ENCODE measurements at regions not wholly inside any gene's neighbourhood (a gene's known extent, or its start where the extent isn't known, plus 50 kb on each side); places are given as distances from the start of the nearest gene placed in this dataset.

- no peak for TF ChIP-seq CTCF (optimal IDR thresholded peaks at IDR 0.05 in 1 of 3, IDR thresholded peaks at IDR 0.05 in 1 of 3, conservative IDR thresholded peaks at IDR 0.05 in 1 of 3; ENCODE audit: extremely low read depth in 1 of 3, insufficient read depth in 2 of 3, low read length in 3 of 3)
- no peak for TF ChIP-seq EZH2 (IDR thresholded peaks at IDR 0.05; ENCODE audit: low read length)
- Histone ChIP-seq H3K4me1 (ENCODE audit: control insufficient read depth, extremely low read depth, insufficient read depth, low read length) (no peaks in the 10 kb centered on the region), H3K27ac (ENCODE audit: control insufficient read depth, insufficient read depth, low read length) (no peak overlapping the region), H3K9me3 (ENCODE audit: control insufficient read depth, low read depth, low read length) (no peaks in the 10 kb centered on the region), H3K36me3 (ENCODE audit: control insufficient read depth in 2 of 2, extremely low read depth in 1 of 2, insufficient read depth in 2 of 2, low read length in 2 of 2) (no peaks in the 10 kb centered on the region), H3K4me3 (ENCODE audit: control insufficient read depth in 2 of 3, extremely low read depth in 1 of 3, insufficient read depth in 2 of 3, low read depth in 1 of 3, low read length in 3 of 3) (no peak overlapping the region), H2AFZ (ENCODE audit: control insufficient read depth, low read length) (no peak overlapping the region), H3K9ac (ENCODE audit: control insufficient read depth, extremely low read depth, insufficient read depth, low read length) (no peak overlapping the region), H3K27me3 (ENCODE audit: control insufficient read depth, extremely low read depth, insufficient read depth, low read length) (no peaks in the 10 kb centered on the region), H3K9me1 (ENCODE audit: control insufficient read depth, extremely low read depth, insufficient read depth, low read length) (no peaks in the 10 kb centered on the region), H3K4me2 (ENCODE audit: control insufficient read depth, extremely low read depth, insufficient read depth, low read depth, low read length) (no peak overlapping the region), H4K20me1 (ENCODE audit: control insufficient read depth, extremely low read depth, insufficient read depth, low read length) (no peaks in the 10 kb centered on the region), H3K79me2 (ENCODE audit: control insufficient read depth, insufficient read depth, low read length) (no peaks in the 10 kb centered on the region)
- DNase-seq (ENCODE audit: low read depth, low spot score) (no peak), FAIRE-seq (no peak)
- dilution Hi-C loops (cut with MboI; ENCODE audit: extremely low pct_ligation_motif_present, low sequenced_read_pairs): no loop called here
Measured at GRCh38 chr2:84283506-84283905, 175.6 kb downstream of the SUCLG1 start.

- no peaks in the 10 kb centered on the region for H3K9me3 ChIP-seq (ENCODE audit: control insufficient read depth, low read depth, low read length)
- H3K4me3 ChIP-seq (ENCODE audit: control insufficient read depth in 2 of 3, extremely low read depth in 1 of 3, insufficient read depth in 2 of 3, low read depth in 1 of 3, low read length in 3 of 3): no peak overlapping the region
- dilution Hi-C loops (cut with MboI; ENCODE audit: extremely low pct_ligation_motif_present, low sequenced_read_pairs): no loop called here
- H3K36me3 ChIP-seq (ENCODE audit: control insufficient read depth in 2 of 2, extremely low read depth in 1 of 2, insufficient read depth in 2 of 2, low read length in 2 of 2): no peaks in the 10 kb centered on the region
- no peak overlapping the region for H3K4me2 ChIP-seq (ENCODE audit: control insufficient read depth, extremely low read depth, insufficient read depth, low read depth, low read length)
- no peak overlapping the region for H2AFZ ChIP-seq (ENCODE audit: control insufficient read depth, low read length)
- H3K9ac ChIP-seq (ENCODE audit: control insufficient read depth, extremely low read depth, insufficient read depth, low read length): no peak overlapping the region
- no peak overlapping the region for H3K27ac ChIP-seq (ENCODE audit: control insufficient read depth, insufficient read depth, low read length)
- no peak for TF ChIP-seq CTCF (optimal IDR thresholded peaks at IDR 0.05 in 1 of 3, IDR thresholded peaks at IDR 0.05 in 1 of 3, conservative IDR thresholded peaks at IDR 0.05 in 1 of 3; ENCODE audit: extremely low read depth in 1 of 3, insufficient read depth in 2 of 3, low read length in 3 of 3)
- no peak for TF ChIP-seq EZH2 (IDR thresholded peaks at IDR 0.05; ENCODE audit: low read length)
- no peaks in the 10 kb centered on the region for H3K4me1 ChIP-seq (ENCODE audit: control insufficient read depth, extremely low read depth, insufficient read depth, low read length)
- FAIRE-seq (no peak), DNase-seq (ENCODE audit: low read depth, low spot score) (no peak)
- H3K27me3 ChIP-seq (ENCODE audit: control insufficient read depth, extremely low read depth, insufficient read depth, low read length): no peaks in the 10 kb centered on the region
- no peaks in the 10 kb centered on the region for H3K9me1 ChIP-seq (ENCODE audit: control insufficient read depth, extremely low read depth, insufficient read depth, low read length)
- H4K20me1 ChIP-seq (ENCODE audit: control insufficient read depth, extremely low read depth, insufficient read depth, low read length): no peaks in the 10 kb centered on the region
- H3K79me2 ChIP-seq (ENCODE audit: control insufficient read depth, insufficient read depth, low read length): no peaks in the 10 kb centered on the region
Measured at GRCh38 chr2:84281510-84281909, 177.6 kb downstream of the SUCLG1 start.
